ENCODE measurements at regions not wholly inside any gene's neighbourhood (a gene's known extent, or its start where the extent isn't known, plus 50 kb on each side); places are given as distances from the start of the nearest gene placed in this dataset.

DNA sequence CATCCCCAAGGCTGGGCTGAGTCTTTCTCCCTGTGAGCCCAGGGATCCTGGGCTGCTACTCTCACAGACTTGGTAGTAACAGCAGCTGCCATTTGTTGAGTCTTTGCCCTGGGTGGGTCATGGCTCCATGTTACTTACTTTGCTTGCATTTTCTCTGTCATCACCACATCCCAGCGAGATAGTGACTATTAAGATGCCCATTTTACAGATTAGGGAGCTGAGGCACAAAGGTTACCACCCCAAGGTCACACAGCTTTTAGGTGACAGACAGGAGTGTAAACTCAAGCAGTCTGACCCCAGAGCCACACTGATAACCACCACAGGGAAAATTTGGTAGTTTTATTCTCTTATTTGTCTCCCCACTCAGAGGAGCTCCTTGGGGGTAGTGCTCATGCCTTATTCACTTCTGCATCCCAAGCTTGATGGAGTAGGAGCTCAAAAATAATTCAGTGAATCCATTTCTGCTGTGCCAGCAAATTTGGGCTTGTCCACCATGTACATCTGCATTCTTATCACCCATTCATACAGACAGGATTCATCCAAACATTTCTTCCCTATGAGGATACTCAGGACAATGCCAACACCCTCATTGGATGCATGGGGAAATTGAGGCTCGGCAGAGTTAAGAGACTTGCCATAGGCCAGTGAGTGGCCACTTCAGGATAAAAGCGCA, 263.2 kb downstream of the CBLN1 start:
- no peaks in the 10 kb centered on the region for H3K9me3 ChIP-seq (ENCODE audit: low read depth)
- H3K4me2 ChIP-seq: no peak overlapping the region
- no peaks in the 10 kb centered on the region for H3K79me2 ChIP-seq
- TF ChIP-seq, protein P1, sequence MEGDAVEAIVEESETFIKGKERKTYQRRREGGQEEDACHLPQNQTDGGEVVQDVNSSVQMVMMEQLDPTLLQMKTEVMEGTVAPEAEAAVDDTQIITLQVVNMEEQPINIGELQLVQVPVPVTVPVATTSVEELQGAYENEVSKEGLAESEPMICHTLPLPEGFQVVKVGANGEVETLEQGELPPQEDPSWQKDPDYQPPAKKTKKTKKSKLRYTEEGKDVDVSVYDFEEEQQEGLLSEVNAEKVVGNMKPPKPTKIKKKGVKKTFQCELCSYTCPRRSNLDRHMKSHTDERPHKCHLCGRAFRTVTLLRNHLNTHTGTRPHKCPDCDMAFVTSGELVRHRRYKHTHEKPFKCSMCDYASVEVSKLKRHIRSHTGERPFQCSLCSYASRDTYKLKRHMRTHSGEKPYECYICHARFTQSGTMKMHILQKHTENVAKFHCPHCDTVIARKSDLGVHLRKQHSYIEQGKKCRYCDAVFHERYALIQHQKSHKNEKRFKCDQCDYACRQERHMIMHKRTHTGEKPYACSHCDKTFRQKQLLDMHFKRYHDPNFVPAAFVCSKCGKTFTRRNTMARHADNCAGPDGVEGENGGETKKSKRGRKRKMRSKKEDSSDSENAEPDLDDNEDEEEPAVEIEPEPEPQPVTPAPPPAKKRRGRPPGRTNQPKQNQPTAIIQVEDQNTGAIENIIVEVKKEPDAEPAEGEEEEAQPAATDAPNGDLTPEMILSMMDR (IDR thresholded peaks at IDR 0.05; ENCODE audit: poor library complexity): no peak
- TF ChIP-seq EZH2phosphoT487 (IDR thresholded peaks at IDR 0.05; ENCODE audit: low read depth, severe bottlenecking, unreplicated experiment) (no peak), EZH2 (IDR thresholded peaks at IDR 0.05; ENCODE audit: borderline replicate concordance) (no peak)
- no peak overlapping the region for H3K4me3 ChIP-seq
- no peak overlapping the region for H2AFZ ChIP-seq
- H3K27ac ChIP-seq: no peak overlapping the region
- H4K20me1 ChIP-seq (ENCODE audit: insufficient read depth, poor library complexity, severe bottlenecking): no peaks in the 10 kb centered on the region
- H3K27me3 ChIP-seq: peaks cover 9% of the 10 kb centered on the region
- H3K9me2 ChIP-seq (replicated peaks; ENCODE audit: insufficient read depth): no peaks in the 10 kb centered on the region
- WGBS (ENCODE audit: low lambda C conversion rate, missing lambda C conversion rate): 83% methylated on average over 3 of the region's 3 CpGs
- no peak for DNase-seq (ENCODE audit: low spot score)
- no peaks in the 10 kb centered on the region for H3K36me3 ChIP-seq (replicated peaks; ENCODE audit: insufficient read depth, low read depth)
- H3K4me1 ChIP-seq (ENCODE audit: insufficient read depth): no peaks in the 10 kb centered on the region

DNA sequence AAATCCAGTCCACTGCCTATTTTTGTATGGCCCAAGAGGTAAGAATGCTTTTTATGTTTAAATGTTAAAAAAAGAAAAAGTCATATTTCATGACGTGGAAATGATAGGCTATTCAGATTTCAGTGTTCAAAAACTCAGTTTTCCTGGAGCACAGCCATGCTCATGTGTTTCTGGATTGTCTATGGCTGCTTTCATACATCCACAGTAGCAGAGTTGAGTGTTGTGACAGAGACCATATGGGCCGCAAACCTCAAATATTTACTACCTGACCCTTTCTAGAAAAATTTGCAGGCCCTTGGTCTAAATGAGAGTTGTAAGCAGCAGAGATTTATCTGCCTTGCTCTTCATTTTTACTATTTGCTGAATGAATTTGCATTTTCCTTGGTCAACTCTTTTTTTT, 264.1 kb downstream of the CBLN1 start:
- Histone ChIP-seq H3K79me2 (no peaks in the 10 kb centered on the region), H3K4me1 (ENCODE audit: insufficient read depth) (no peaks in the 10 kb centered on the region), H3K9me2 (replicated peaks; ENCODE audit: insufficient read depth) (no peaks in the 10 kb centered on the region), H3K27me3 (peaks cover 9% of the 10 kb centered on the region), H3K4me3 (no peak overlapping the region), H3K4me2 (no peak overlapping the region), H3K9me3 (ENCODE audit: low read depth) (no peaks in the 10 kb centered on the region), H3K27ac (no peak overlapping the region), H3K36me3 (replicated peaks; ENCODE audit: insufficient read depth, low read depth) (no peaks in the 10 kb centered on the region), H2AFZ (no peak overlapping the region), H4K20me1 (ENCODE audit: insufficient read depth, poor library complexity, severe bottlenecking) (no peaks in the 10 kb centered on the region)
- TF ChIP-seq EZH2phosphoT487 (IDR thresholded peaks at IDR 0.05; ENCODE audit: low read depth, severe bottlenecking, unreplicated experiment): no peak
- no peak for TF ChIP-seq EZH2 (IDR thresholded peaks at IDR 0.05; ENCODE audit: borderline replicate concordance)
- TF ChIP-seq, protein P1 (IDR thresholded peaks at IDR 0.05; ENCODE audit: poor library complexity): no peak
- no peak for DNase-seq (ENCODE audit: low spot score)
- 80% methylated on average over 2 of the region's 2 CpGs for WGBS (ENCODE audit: low lambda C conversion rate, missing lambda C conversion rate)

- Histone ChIP-seq H3K9me2 (replicated peaks; ENCODE audit: insufficient read depth) (no peaks in the 10 kb centered on the region), H2AFZ (no peak overlapping the region), H4K20me1 (ENCODE audit: insufficient read depth, poor library complexity, severe bottlenecking) (no peaks in the 10 kb centered on the region), H3K27ac (no peak overlapping the region), H3K4me1 (ENCODE audit: insufficient read depth) (no peaks in the 10 kb centered on the region), H3K4me2 (no peak overlapping the region), H3K27me3 (peaks cover 5% of the 10 kb centered on the region), H3K36me3 (replicated peaks; ENCODE audit: insufficient read depth, low read depth) (no peaks in the 10 kb centered on the region), H3K4me3 (no peak overlapping the region), H3K9me3 (ENCODE audit: low read depth) (no peaks in the 10 kb centered on the region), H3K79me2 (no peaks in the 10 kb centered on the region)
- no peak for DNase-seq (ENCODE audit: low spot score)
- WGBS (ENCODE audit: low lambda C conversion rate, missing lambda C conversion rate): 75% methylated on average over 8 of the region's 8 CpGs
- TF ChIP-seq EZH2phosphoT487 (IDR thresholded peaks at IDR 0.05; ENCODE audit: low read depth, severe bottlenecking, unreplicated experiment): no peak
- TF ChIP-seq, protein P1 (IDR thresholded peaks at IDR 0.05; ENCODE audit: poor library complexity): no peak
- no peak for TF ChIP-seq EZH2 (IDR thresholded peaks at IDR 0.05; ENCODE audit: borderline replicate concordance)
These were observed 265.2 kb downstream of the CBLN1 start for GRCh38 chr16:49016461-49016860.

Measured in hepatocyte (in vitro differentiated cells).